Caco-2 (cell line): ENCODE measurements at regions not wholly inside any gene's neighbourhood (a gene's known extent, or its start where the extent isn't known, plus 50 kb on each side); places are given as distances from the start of the nearest gene placed in this dataset.

Experiments
- BruUV-seq: library from RNA; stranded (reverse); fragments of 400-500 nt; replicated peaks from 2 replicates; lab custom pipeline; 2021; lab: Mats Ljungman, UMichigan
- CTCF ChIA-PET: fragments of 300-600 bp; sonication (Branson Sonifier 250); formaldehyde crosslinking; loops from one replicate; lab custom pipeline; 2022; ENCODE audit warnings: antibody characterized with exemption; lab: Charles Lee
- POLR2A ChIA-PET: fragments of 300-600 bp; sonication (Branson Sonifier 250); formaldehyde crosslinking; loops from one replicate; lab custom pipeline; 2022; ENCODE audit warnings: antibody characterized with exemption; lab: Charles Lee
- DNase-seq, 2 experiments: peaks; one replicate each; pipeline versions ENCODE4 v3.0.0 to v3.0.0-alpha.2; 2020 to 2022
- H3K27me3 ChIP-seq: replicated peaks from 2 replicates; pipeline ENCODE4 v1.6.0; 2011; ENCODE audit warnings: low read length; ENCODE audit not compliant: control insufficient read depth, insufficient read depth
- H3K36me3 ChIP-seq: 2 replicates; pipeline ENCODE4 v1.5.1; 2011; ENCODE audit warnings: low read length; ENCODE audit not compliant: control insufficient read depth, insufficient read depth
- H3K4me1 ChIP-seq: fragments of 250-450 bp; sonication (Bioruptor Pico); 2 replicates; pipeline ENCODE4 v1.5.1; 2020; ENCODE audit warnings: mild to moderate bottlenecking
- H3K4me3 ChIP-seq: 2 replicates; pipeline ENCODE4 v1.5.1; 2011; ENCODE audit warnings: low read depth, mild to moderate bottlenecking, control low read depth, low read length
- H3K9me3 ChIP-seq: fragments of 250-450 bp; sonication (Bioruptor Pico); 2 replicates; pipeline ENCODE4 v1.5.1; 2020; ENCODE audit warnings: mild to moderate bottlenecking, moderate library complexity
- H3K27ac Mint-ChIP-seq: one replicate; pipeline ENCODE4 v1.8.0; 2022; ENCODE audit warnings: mixed read lengths; ENCODE audit not compliant: unreplicated experiment
- H3K27me3 Mint-ChIP-seq: one replicate; pipeline ENCODE4 v1.8.0; 2022; ENCODE audit warnings: mixed read lengths; ENCODE audit not compliant: insufficient read depth, unreplicated experiment
- H3K36me3 Mint-ChIP-seq: one replicate; pipeline ENCODE4 v1.8.0; 2022; ENCODE audit warnings: mild to moderate bottlenecking, mixed read lengths; ENCODE audit not compliant: insufficient read depth, unreplicated experiment
- H3K4me1 Mint-ChIP-seq: one replicate; pipeline ENCODE4 v1.8.0; 2022; ENCODE audit warnings: low read depth, mixed read lengths; ENCODE audit not compliant: unreplicated experiment
- H3K4me3 Mint-ChIP-seq: one replicate; pipeline ENCODE4 v1.8.0; 2022; ENCODE audit warnings: mild to moderate bottlenecking, moderate library complexity, mixed read lengths; ENCODE audit not compliant: unreplicated experiment
- H3K9me3 Mint-ChIP-seq: one replicate; pipeline ENCODE4 v1.8.0; 2022; ENCODE audit warnings: mixed read lengths; ENCODE audit not compliant: unreplicated experiment
- CTCF ChIP-seq, 2 experiments: fragments of 200-600 bp in 1 of 2; IDR thresholded peaks; 1 replicate in 1 of 2; 2 replicates in 1 of 2; pipeline versions ENCODE4 v1.5.1 to v1.8.0; 2011 to 2022; ENCODE audit warnings: antibody characterized with exemption in 1 of 2, control low read depth in 1 of 2, inconsistent platforms in 1 of 2, low read depth in 1 of 2, low read length in 1 of 2, mild to moderate bottlenecking in 1 of 2, moderate library complexity in 1 of 2; ENCODE audit not compliant: insufficient read depth in 1 of 2, severe bottlenecking in 1 of 2, unreplicated experiment in 1 of 2
- intact Hi-C: fragments of 100-400 bp; cut with micrococcal nuclease; formaldehyde crosslinking; loops from one replicate; pipeline ENCODE4 v1.10.0; 2022; ENCODE audit not compliant: unreplicated experiment

DNA sequence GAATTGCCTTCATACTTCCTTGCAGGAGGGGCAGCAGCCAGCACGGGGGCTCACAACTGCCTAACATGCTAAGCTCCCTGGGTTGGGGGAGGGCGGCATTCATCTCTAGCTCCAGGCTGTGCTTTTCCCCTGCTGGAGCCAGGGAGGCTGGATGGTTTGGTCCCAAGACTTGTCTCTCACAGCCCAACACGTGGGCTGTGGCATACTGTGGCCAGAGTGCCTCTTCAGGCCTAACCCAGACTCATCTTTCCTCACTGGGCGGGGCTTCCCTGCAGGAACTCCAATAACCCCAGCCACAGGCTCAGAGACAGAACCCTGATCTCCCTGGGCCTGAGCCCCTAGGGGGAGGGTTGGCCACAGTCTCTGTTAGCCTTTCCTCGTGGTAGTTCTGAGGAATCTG is 121.9 kb upstream of the PLET1 start:
- H3K27me3 ChIP-seq, result no peaks in the 10 kb centered on the region
- H3K4me3 ChIP-seq, result no peak overlapping the region
- no peaks in the 10 kb centered on the region for H3K4me1 ChIP-seq
- H3K36me3 ChIP-seq, result no peaks in the 10 kb centered on the region
- Mint-ChIP-seq H3K27ac (no peak overlapping the region), H3K9me3 (peaks cover under 1% of the 10 kb centered on the region), H3K36me3 (no peaks in the 10 kb centered on the region), H3K4me3 (no peak overlapping the region), H3K4me1 (no peaks in the 10 kb centered on the region), H3K27me3 (peaks cover 24% of the 10 kb centered on the region)
- ChIA-PET CTCF (no interaction called here), POLR2A (no interaction called here)
- H3K9me3 ChIP-seq, result no peaks in the 10 kb centered on the region
- intact Hi-C loops, result no loop called here
- no peak for DNase-seq
- BruUV-seq, result no TSS peak
- TF ChIP-seq CTCF (IDR thresholded peaks at IDR 0.05; ENCODE audit: insufficient read depth in 1 of 2, low read depth in 1 of 2, low read length in 1 of 2, severe bottlenecking in 1 of 2, unreplicated experiment in 1 of 2), result no peak

- BruUV-seq, result no TSS peak
- intact Hi-C loops, result no loop called here
- POLR2A ChIA-PET, result no interaction called here
- Mint-ChIP-seq H3K27ac (no peak overlapping the region), H3K9me3 (peaks cover 23% of the 10 kb centered on the region), H3K4me1 (peaks cover 10% of the 10 kb centered on the region), H3K27me3 (peaks cover 26% of the 10 kb centered on the region), H3K4me3 (no peak overlapping the region), H3K36me3 (no peaks in the 10 kb centered on the region)
- TF ChIP-seq CTCF (IDR thresholded peaks at IDR 0.05; ENCODE audit: insufficient read depth in 1 of 2, low read depth in 1 of 2, low read length in 1 of 2, severe bottlenecking in 1 of 2, unreplicated experiment in 1 of 2), result no peak
- Histone ChIP-seq H3K4me1 (no peaks in the 10 kb centered on the region), H3K36me3 (no peaks in the 10 kb centered on the region), H3K4me3 (no peak overlapping the region), H3K27me3 (no peaks in the 10 kb centered on the region), H3K9me3 (peaks cover 14% of the 10 kb centered on the region; the same call in 1 of the 2 replicates)
- CTCF ChIA-PET, result no interaction called here
- DNase-seq, result peak in 1 of 2 experiments; percentile 44
Observed at GRCh38 chr11:112388496-112388895, 127.8 kb upstream of the PLET1 start.

GRCh38 chr11:112391086-112391485 is 130.4 kb upstream of the PLET1 start:
- Mint-ChIP-seq H3K4me1 (peaks cover 10% of the 10 kb centered on the region), H3K4me3 (no peak overlapping the region), H3K36me3 (no peaks in the 10 kb centered on the region), H3K9me3 (peaks cover 23% of the 10 kb centered on the region), H3K27ac (no peak overlapping the region), H3K27me3 (peaks cover 16% of the 10 kb centered on the region)
- CTCF ChIA-PET, result no interaction called here
- no peak for DNase-seq
- BruUV-seq, result no TSS peak
- no peaks in the 10 kb centered on the region for H3K36me3 ChIP-seq
- peaks cover 14% of the 10 kb centered on the region; the same call in 1 of the 2 replicates for H3K9me3 ChIP-seq
- no peaks in the 10 kb centered on the region for H3K27me3 ChIP-seq
- TF ChIP-seq CTCF (IDR thresholded peaks at IDR 0.05; ENCODE audit: insufficient read depth in 1 of 2, low read depth in 1 of 2, low read length in 1 of 2, severe bottlenecking in 1 of 2, unreplicated experiment in 1 of 2), result no peak
- no peak overlapping the region for H3K4me3 ChIP-seq
- POLR2A ChIA-PET, result no interaction called here
- intact Hi-C loops, result no loop called here
- H3K4me1 ChIP-seq, result no peaks in the 10 kb centered on the region
